GM19452 (cell line): ENCODE measurements at regions not wholly inside any gene's neighbourhood (a gene's known extent, or its start where the extent isn't known, plus 50 kb on each side); places are given as distances from the start of the nearest gene placed in this dataset.

ENCODE experiments used
- ATAC-seq: cut with Tn5 transposase; IDR thresholded peaks from one replicate; pipeline ENCODE4 v1.9.1; 2021; ENCODE audit not compliant: unreplicated experiment

DNA sequence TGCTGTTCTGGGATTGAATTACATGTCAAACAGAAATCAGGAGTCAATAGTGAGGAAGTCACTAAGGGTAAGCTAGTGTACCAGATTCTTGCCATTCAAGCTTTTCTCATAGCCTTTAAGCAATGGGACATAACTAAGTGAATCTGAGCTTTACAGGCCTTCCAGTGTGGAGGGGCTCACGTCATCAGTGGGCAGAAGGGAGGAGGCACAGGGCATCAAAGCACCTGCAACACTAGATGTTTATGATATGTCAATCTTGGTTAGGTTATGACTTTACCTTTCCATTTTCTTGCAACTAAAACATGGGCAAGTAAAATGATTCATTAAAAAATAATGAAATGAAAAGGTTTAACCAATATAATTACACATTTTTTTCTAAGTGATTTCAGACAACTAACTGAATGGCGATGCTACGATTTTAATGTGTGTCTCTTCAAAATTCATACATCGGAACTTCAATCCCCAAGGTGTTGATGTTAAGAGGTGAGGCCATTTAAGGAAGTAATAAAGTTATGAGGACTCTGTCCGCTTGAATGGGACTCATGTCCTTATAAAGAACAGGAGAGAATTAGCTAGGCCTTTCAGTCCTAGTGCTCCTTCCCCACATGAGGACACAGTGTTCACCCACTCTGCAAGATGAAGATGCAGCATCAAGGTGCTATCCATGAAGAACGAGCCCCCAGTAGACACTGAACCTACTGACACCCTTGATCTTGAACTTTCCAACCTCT lies 1169.2 kb upstream of the NXPH2 start:
- no peak for ATAC-seq

- ATAC-seq = no peak
Measured at GRCh38 chr2:139946690-139947089, 1166.5 kb upstream of the NXPH2 start.

- ATAC-seq = no peak
Measured at GRCh38 chr2:139940686-139941085, 1160.5 kb upstream of the NXPH2 start.

- no peak for ATAC-seq
Measured at GRCh38 chr2:139925903-139926302, 1145.7 kb upstream of the NXPH2 start.

- ATAC-seq = no peak
Measured at GRCh38 chr2:139924070-139924469, 1143.9 kb upstream of the NXPH2 start.

DNA sequence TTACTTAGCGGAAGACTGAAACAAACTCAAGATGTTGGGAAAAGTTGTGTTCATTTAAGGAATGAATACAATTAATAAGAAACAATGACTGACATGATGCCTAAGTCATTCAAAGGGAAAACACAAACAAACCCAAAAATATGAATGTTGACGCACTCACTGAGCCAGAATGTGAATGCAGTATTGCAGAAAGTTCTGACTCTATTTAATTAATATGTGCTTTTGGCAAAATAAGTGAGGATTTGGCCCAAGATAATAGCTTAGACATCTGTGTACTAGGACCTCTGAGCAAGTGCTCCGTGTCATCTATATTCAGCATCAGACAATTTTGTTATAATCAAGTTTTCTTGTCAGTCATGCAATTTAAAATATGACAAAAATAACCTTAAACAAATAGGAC lies 1138.8 kb upstream of the NXPH2 start:
- no peak for ATAC-seq

DNA sequence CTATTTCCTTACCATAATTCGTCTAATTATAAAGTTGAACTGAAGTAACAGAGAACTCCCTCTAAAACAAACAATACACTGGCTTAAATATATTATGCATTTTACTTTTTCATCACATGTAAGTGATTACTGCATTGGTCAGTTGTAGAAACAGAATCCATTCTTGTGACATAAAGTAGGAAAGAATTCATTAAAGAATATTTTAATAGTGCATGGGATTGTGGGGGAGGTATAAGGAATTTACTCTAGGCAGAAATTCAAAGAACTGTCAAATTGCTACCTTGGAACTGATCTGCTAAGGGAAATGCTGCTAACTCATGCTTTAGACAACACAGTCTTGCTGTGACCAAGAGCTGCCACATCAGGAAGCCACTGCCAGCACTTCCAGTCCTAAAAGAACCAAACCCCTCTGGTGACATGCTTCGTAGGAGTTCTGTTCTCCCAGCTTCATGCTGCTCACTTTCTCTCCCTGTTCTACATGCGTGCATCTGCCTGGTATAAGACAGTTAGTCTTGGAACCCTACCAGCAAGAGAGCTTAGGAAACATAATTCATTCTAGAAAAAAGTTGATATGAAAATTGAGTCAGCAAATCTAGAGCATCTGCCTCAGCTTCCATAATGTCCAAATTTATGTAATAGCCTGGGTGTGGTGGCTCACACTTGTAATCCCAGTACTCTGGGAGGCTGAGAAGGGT lies 1137.6 kb upstream of the NXPH2 start:
- ATAC-seq = no peak

- ATAC-seq = no peak
Measured at GRCh38 chr2:139916822-139917221, 1136.6 kb upstream of the NXPH2 start.

GRCh38 chr2:139911160-139911559 lies 1131.0 kb upstream of the NXPH2 start:
- ATAC-seq = no peak

DNA sequence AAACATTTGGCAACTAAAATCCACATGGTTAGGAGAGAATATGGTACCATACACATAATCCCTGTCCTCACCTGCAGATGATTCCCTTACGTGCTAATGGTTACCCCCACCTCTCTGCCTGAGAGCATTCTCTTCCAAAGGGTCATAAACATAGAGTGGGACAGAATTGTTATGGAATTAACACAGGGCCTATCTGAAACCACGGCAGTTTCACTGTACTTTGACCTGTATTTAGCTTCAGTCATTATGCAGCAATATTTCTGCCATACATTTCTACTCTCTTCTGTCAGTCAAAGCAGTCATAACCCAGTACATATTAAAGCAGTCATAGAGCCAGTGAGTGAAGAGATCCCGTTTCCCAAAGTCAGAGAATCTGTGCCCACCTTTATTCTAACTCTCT lies 1128.9 kb upstream of the NXPH2 start:
- ATAC-seq = no peak

GRCh38 chr2:139905624-139906023 lies 1125.4 kb upstream of the NXPH2 start:
- ATAC-seq = no peak

GRCh38 chr2:139891636-139892035 lies 1111.4 kb upstream of the NXPH2 start:
- ATAC-seq = no peak

DNA sequence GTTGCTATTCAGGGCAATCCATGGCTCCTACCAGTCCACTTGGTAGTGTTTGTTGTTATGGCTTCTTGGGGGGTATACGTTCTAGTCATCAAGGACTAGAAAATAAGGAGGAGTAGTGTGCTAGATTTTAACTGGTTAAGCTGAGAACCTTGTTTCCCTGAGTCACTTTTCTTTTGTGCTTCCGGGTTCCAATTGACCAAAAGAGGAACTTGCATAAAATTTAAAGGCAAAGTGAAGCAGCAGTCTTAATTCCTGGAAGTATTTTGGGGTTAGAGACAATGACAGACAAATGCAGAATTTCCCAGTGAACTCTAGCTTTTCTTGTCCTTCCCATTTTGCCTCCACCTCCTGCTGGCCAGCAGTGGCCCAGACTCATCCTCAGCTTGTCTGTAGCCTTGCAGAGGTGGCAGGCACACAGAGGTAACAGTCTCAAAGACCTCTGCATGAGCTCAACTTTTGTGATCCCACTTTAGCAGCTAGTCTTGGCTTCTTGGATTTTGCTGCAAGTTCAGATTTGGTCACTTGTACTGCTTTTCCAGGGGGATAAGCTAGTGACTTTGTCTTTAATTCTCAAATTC lies 1105.8 kb upstream of the NXPH2 start:
- no peak for ATAC-seq

DNA sequence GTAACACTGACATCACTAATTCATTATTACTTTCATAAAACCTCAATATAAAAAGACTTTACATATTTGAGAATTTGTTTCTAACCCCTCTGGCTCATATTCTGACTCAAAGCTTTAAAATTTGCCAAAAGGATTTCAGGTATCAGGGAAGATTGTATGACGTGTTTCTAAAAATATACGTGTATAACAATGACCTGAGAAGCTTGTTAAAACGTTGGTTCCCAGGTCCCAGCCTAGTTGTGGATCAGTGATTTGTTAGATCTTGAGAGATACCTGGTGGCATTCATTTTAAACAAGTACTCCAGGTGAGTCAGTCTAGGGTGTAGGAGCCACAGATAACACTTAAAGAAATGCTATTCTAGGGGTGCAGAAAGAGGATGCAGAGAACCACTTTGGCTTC lies 1096.8 kb upstream of the NXPH2 start:
- no peak for ATAC-seq

- no peak for ATAC-seq
Measured at GRCh38 chr2:139876321-139876720, 1096.1 kb upstream of the NXPH2 start.

DNA sequence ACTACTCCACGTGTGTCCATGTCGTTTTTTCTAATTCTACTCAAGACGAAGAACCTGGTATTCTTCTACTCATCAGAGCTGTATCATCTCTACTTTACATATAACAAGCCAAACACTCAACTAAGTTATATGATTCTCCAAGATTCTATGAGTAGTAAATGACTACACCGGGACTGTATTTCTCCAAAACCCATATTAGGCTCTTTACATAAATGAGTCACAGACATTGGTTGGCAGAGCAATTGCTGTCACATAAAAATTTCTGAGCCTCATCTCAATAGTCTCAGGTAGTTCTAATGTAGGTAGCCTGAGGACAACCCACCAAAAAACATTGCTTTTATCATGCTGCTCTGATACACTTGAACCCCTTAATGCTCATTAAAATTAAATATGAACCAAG lies 1092.3 kb upstream of the NXPH2 start:
- no peak for ATAC-seq

GRCh38 chr2:139872032-139872431 lies 1091.8 kb upstream of the NXPH2 start:
- no peak for ATAC-seq

DNA sequence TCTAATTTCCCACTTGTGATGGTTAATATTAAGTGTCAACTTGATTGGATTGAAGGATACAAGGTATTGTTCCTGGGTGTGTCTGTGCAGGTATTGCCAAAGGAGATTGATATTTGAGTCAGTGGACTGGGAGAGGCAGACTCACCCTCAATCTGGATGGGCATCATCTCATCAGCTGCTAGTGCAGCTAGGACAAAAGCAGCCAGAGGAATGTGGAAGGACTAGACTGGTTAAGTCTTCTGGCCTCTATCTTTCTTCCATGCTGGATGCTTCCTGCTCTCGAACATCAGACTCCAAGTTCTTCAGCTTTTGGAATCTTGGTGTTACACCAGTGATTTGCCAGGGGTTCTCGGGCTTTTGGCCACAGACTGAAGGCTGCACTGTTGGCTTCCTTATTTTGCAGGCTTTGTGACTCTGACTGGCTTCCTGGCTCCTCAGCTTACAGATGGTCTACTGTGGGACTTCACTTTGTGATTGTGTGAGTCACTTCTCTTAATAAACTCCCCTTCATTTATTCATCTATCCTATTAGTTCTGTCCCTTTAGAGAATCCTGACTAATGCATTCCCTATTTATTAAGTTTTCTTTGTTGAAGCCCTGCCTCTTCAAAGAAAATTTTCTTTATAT lies 1087.5 kb upstream of the NXPH2 start:
- ATAC-seq = no peak

DNA sequence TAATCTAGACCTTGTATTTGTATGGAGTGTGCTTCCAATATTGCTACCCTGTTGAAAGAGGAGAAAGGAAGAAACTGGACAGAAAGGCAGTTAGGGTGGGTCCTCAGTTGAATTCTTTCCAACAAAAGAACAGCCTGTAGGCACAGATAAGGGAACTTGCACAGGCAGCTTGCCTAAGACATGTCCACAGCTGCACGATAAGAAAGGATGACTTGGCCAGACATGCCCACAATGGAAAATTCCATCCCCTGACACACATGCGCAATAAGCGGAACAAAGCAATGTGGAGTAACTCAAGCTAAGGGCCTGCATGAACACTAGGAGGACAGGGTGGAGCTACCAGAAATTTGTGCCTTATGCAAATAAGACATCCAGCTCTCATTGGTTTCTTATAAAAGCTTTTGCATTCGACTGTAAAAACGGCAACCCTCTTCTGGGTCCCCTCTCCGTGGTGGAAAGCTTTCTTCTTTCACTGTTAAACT lies 1084.7 kb upstream of the NXPH2 start:
- no peak for ATAC-seq

DNA sequence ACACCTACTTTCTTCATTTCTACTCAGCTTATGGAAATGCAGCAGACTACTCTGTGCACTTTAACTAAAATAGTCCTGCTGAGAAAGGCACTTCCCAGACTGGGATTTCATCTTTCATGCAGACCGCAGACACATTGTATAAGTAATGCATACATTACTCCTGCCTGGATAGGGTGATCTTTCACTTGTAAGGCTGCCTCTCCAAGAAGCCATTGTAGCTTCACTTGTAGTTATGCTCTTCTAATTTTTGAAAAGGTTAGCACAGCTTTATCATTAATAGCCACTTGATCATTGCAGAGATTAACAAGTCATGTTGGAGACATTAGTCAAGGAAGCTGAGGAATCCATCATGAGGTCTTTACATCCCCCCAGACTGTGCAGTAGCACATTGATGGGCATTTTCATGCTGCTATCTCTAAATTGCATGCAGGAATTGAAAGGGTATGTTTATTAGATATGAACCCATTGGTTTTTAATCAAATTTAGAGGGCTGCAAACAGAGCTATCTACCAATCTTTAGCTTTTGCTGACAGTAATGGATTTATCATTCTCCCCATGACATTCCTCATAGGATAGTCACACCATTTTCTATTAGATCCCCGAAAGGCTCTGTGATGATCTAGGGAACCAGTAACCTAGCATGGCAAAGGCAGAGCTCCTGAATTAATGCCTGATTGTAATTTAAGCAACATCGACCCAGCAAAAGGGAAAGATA lies 1074.7 kb upstream of the NXPH2 start:
- no peak for ATAC-seq

- ATAC-seq = no peak
Measured at GRCh38 chr2:139850254-139850890, 1070.2 kb upstream of the NXPH2 start.
